Osteoblast (primary cell): ENCODE measurements at regions not wholly inside any gene's neighbourhood (a gene's known extent, or its start where the extent isn't known, plus 50 kb on each side); places are given as distances from the start of the nearest gene placed in this dataset.
"Not testable (repeated sequence)": the region's sequence is repeated elsewhere in the genome, so short reads cannot be mapped to it uniquely, and the experiment has no call there.

ENCODE experiments used
- DNase-seq: peaks from one replicate; pipeline ENCODE4 v3.0.0; 2011; ENCODE audit warnings: low spot score, mixed read lengths; ENCODE audit not compliant: insufficient read length; ENCODE audit errors: missing footprints
- H2AFZ ChIP-seq: 2 replicates; pipeline ENCODE4 v1.6.0; 2011; ENCODE audit warnings: mild to moderate bottlenecking, low read length
- H3K27ac ChIP-seq: 2 replicates; pipeline ENCODE4 v1.5.1; 2011; ENCODE audit warnings: mild to moderate bottlenecking, low read depth, low read length, moderate library complexity
- H3K27me3 ChIP-seq: 2 replicates; pipeline ENCODE4 v1.6.0; 2012; ENCODE audit warnings: mild to moderate bottlenecking, control low read depth, inconsistent platforms, low read length, moderate library complexity; ENCODE audit not compliant: insufficient read depth
- H3K36me3 ChIP-seq: 2 replicates; pipeline ENCODE4 v1.5.1; 2011; ENCODE audit warnings: mild to moderate bottlenecking, low read length, control low read depth, moderate library complexity; ENCODE audit not compliant: insufficient read depth
- H3K4me1 ChIP-seq: 2 replicates; pipeline ENCODE4 v1.5.1; 2011; ENCODE audit warnings: mild to moderate bottlenecking, low read length, control low read depth, moderate library complexity; ENCODE audit not compliant: insufficient read depth
- H3K4me2 ChIP-seq: 2 replicates; pipeline ENCODE4 v1.6.0; 2011; ENCODE audit warnings: mild to moderate bottlenecking, low read length; ENCODE audit not compliant: insufficient read depth
- H3K4me3 ChIP-seq: fragments of 200-600 bp; sonication (generic); 3 replicates; pipeline ENCODE4 v1.5.1; 2012; ENCODE audit warnings: mild to moderate bottlenecking, low read length, inconsistent platforms; ENCODE audit not compliant: insufficient read depth
- H3K79me2 ChIP-seq: 2 replicates; pipeline ENCODE4 v1.6.0; 2012; ENCODE audit warnings: mild to moderate bottlenecking, low read length, control low read depth, inconsistent platforms; ENCODE audit not compliant: insufficient read depth
- H3K9me3 ChIP-seq: 2 replicates; pipeline ENCODE4 v1.5.1; 2011; ENCODE audit warnings: low read depth, low read length, control low read depth
- H4K20me1 ChIP-seq: 2 replicates; pipeline ENCODE4 v1.6.0; 2012; ENCODE audit warnings: mild to moderate bottlenecking, low read length, control low read depth; ENCODE audit not compliant: insufficient read depth
- CTCF ChIP-seq: IDR thresholded peaks from 2 replicates; pipeline ENCODE4 v1.5.1; 2011; ENCODE audit warnings: mild to moderate bottlenecking, low read depth, low read length, moderate library complexity; ENCODE audit errors: extremely low read depth

GRCh38 chr4:44983083-44983482 lies 256.7 kb upstream of the GNPDA2 start:
- no peak overlapping the region for H3K4me2 ChIP-seq
- H3K4me1 ChIP-seq: no peaks in the 10 kb centered on the region
- H2AFZ ChIP-seq: no peak overlapping the region
- no peak for TF ChIP-seq CTCF
- H3K9me3 ChIP-seq: no peaks in the 10 kb centered on the region
- DNase-seq: no peak
- no peaks in the 10 kb centered on the region for H3K79me2 ChIP-seq
- no peaks in the 10 kb centered on the region for H3K36me3 ChIP-seq
- H3K27ac ChIP-seq: no peak overlapping the region
- H3K27me3 ChIP-seq: no peaks in the 10 kb centered on the region
- no peaks in the 10 kb centered on the region for H4K20me1 ChIP-seq
- no peak overlapping the region for H3K4me3 ChIP-seq

- no peak for TF ChIP-seq CTCF
- no peaks in the 10 kb centered on the region for H3K36me3 ChIP-seq
- no peak for DNase-seq
These were observed 251.7 kb upstream of the GNPDA2 start for GRCh38 chr4:44978020-44978419.

GRCh38 chr4:44965435-44966095 lies 239.2 kb upstream of the GNPDA2 start:
- H3K4me2 ChIP-seq: no peak overlapping the region
- no peaks in the 10 kb centered on the region for H3K36me3 ChIP-seq
- H3K27ac ChIP-seq: no peak overlapping the region
- H3K4me1 ChIP-seq: no peaks in the 10 kb centered on the region
- no peak for TF ChIP-seq CTCF
- no peak overlapping the region for H2AFZ ChIP-seq
- no peaks in the 10 kb centered on the region for H4K20me1 ChIP-seq
- no peak overlapping the region for H3K4me3 ChIP-seq
- peaks cover 8% of the 10 kb centered on the region for H3K9me3 ChIP-seq
- DNase-seq: no peak
- no peaks in the 10 kb centered on the region for H3K79me2 ChIP-seq
- no peaks in the 10 kb centered on the region for H3K27me3 ChIP-seq

More at GRCh38 chr4:44978020-44978419, 251.7 kb upstream of the GNPDA2 start:
- Histone ChIP-seq H3K4me1 (no peaks in the 10 kb centered on the region), H3K27ac (no peak overlapping the region), H2AFZ (no peak overlapping the region), H4K20me1 (no peaks in the 10 kb centered on the region), H3K27me3 (no peaks in the 10 kb centered on the region), H3K79me2 (no peaks in the 10 kb centered on the region), H3K4me2 (no peak overlapping the region), H3K4me3 (no peak overlapping the region), H3K9me3 (no peaks in the 10 kb centered on the region)

- not testable (repeated sequence) for H3K4me3 ChIP-seq, H4K20me1 ChIP-seq, H3K27me3 ChIP-seq, H3K4me2 ChIP-seq, H3K36me3 ChIP-seq, H3K79me2 ChIP-seq, H3K4me1 ChIP-seq, H3K27ac ChIP-seq, H3K9me3 ChIP-seq, DNase-seq, H2AFZ ChIP-seq
These were observed 237.7 kb upstream of the GNPDA2 start for GRCh38 chr4:44964086-44964485.
